ENCODE measurements at regions not wholly inside any gene's neighbourhood (a gene's known extent, or its start where the extent isn't known, plus 50 kb on each side); places are given as distances from the start of the nearest gene placed in this dataset.
A peak's percentile ranks its signal among the peaks of the same experiment; 100 is the strongest.

DNA sequence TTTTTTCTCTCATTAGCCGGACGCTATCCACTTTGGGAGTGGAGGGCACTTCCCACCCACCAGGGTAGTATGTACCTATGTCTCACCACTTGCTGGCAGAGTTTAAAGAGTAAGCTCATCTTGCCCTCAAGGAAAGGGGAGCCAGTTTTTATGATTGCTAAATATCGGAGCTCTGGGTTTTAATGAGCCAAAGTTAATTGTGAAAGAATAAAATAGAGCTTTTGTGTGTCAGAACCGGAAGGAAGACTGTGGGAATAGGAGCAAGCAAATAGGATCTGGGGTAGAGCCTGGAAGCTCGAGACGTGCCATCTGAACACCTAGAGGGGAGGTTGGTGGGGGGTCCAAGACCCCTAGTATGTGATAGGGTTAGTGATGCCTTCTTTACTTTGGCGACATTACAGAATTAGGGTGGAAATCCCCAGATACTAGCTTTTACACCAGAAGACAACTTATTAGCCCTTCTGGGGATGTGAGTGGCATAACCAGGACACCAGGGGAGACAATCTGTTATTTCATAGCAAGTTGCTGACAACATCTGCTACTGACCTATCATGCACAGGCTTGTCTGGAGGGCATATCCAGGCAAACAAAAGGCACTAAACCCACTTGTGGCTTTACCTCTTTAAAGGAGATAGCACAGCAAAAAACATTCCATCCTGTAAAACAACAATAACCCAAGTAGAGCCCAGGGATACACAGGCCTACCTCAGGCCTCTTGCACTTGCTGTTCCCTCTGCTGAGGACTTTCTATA, 333.8 kb downstream of the ZNF621 start:
- DNase-seq (ENCODE audit: low read depth) = no peak

DNA sequence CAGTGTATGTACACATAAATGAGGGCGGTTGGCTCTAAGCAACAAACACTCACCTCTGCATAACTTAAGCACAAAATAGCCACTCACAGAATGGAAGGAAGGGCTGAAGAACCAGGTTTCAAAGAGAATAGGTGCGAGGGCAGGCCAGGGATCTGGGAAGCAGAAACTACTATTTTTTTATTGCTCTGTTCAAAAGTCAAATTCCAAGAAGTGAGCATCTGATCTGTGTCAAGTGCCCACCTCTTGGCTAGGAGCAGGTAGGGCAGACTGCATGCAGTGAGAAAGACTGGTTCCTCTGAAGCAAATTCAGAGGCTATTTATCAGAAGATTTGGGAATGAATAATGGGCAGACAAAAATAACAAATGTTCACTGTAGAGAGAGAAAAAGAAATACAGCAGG, 336.4 kb upstream of the CTNNB1 start:
- DNase-seq (ENCODE audit: low read depth) = no peak

GRCh38 chr3:40864146-40864782, 335.0 kb upstream of the CTNNB1 start:
- DNase-seq (ENCODE audit: low read depth) = no peak

DNA sequence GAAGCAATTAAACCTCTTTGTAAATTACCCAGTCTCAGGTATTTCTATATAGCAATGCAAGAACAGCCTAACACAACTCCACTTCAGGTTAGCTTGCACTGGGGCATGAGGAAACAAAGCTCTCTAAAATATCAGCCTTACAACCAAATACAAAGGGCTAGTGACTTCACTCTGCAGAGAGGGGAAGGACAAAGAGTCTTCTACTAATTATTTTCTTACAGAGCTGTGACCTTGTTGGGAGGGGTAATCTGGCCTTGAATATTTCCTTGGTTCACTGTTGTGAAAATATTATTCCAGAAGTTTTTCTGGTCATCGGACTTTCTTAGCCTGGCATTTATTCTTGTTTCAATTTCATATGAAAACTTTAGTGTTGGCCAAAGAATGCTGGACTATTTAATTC, 334.4 kb upstream of the CTNNB1 start:
- no peak for DNase-seq (ENCODE audit: low read depth)

GRCh38 chr3:40867797-40868196, 331.5 kb upstream of the CTNNB1 start:
- DNase-seq (ENCODE audit: low read depth) = no peak

DNA sequence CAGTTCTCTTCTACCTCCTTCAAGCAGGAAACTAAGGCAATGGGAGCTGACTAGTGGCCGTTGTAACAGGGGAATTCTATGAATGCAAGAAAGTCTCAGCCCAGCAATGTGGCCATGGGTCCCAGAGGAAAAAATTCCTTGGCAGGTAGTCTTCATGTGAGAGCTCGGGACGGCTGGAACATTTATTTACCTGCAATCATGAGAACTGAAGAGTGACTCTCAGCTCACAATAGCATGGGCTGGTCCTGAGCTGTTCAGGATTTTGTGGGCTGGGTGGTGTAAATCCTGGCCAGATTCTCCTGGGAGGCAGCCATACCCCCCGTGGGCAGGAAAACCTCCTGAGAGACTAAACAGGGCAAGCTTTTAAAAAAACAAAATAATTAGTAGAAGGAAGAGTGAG, 330.3 kb upstream of the CTNNB1 start:
- DNase-seq (ENCODE audit: low read depth) = no peak

DNA sequence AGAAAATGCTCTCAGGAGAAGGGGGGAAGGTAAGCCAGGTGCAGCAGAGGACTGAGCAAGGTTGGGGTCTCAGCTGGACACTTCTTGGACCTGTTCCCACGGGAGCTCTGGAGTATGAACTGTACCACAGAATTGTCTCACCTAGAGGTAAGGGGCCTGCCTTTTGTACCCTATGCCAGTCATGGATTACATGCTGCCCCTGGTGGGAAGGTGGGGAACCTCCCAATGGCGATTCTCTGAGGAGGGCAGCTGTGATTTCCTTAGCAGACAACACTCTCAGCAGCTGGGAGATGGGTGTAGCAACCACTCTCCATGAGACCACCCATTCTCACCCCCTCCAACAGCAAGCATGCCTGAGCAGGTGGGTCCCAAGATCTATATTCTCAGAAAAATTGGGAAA, 329.4 kb upstream of the CTNNB1 start:
- DNase-seq (ENCODE audit: low read depth) = no peak

DNA sequence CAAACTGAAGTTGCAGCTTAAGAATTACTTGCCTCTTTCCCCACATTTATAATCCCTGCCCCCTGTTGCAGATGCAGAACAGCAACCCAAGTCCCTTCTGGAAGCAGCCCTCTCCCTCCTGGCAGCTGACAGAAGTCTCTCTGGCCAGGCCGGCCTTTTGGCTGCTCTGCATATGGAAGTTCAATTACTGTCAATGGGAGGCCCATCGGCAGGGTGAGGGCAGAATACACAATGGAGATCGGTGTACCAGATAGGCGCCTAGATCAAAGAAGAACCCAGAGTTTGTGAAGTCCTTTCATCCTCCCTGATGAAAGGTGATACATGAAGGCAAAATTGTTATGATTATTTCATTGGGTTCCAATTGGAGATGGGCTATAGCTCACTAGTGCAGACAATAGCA, 327.9 kb upstream of the CTNNB1 start:
- no peak for DNase-seq (ENCODE audit: low read depth)

DNA sequence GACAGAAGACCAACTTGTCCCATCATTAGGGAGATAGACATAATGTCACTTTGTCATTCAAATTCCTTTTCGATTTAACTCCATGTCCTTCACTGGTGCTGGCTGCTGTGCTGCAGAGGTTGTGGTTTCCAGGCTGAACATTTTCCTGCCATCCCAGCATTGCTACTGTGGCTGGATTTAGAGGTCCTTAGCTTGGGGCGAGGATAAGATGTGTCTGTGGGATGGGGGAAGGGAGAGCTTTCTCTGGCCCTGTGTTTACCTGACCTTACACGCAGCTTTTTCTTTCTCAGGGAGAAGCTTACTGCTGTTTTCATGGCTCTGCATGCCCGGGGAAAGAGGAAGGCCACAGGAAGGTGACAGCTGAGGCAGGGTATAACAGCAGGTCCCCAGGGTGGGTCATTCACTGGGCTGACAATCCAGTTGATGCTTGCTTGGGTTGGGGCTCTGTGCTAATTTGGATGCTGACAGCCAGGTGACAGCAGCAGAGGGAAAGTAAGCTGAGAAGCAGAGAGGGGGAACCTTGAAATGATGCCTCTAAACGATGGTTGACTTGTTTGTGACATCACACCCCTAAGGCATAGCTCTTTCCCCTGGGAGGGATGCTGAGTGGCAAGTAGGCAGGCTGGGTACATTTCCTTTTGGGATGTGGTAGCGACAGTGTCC, 326.9 kb upstream of the CTNNB1 start:
- no peak for DNase-seq (ENCODE audit: low read depth)

DNA sequence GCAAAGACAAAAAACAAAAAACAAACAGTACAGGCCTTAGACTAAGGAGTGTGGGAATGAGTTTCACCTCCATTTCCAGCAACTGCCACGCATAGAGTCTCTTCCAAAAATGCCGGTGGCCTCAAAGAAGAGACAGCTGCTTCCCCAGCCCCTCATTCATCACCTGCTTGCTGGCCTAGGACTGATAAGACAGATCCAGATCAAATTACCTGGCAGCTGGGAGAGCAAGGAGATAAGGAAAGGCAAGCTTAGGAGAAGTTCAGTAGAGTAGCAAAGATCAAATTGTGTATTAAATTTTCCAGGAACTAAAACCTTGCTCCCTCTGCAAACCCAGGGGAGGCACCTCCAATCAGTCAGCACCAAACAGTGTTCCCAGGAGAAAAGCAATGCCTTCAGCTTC, 325.8 kb upstream of the CTNNB1 start:
- DNase-seq (ENCODE audit: low read depth) = no peak

- DNase-seq (ENCODE audit: low read depth) = no peak
Measured at GRCh38 chr3:40873934-40874699, 325.2 kb upstream of the CTNNB1 start.

DNA sequence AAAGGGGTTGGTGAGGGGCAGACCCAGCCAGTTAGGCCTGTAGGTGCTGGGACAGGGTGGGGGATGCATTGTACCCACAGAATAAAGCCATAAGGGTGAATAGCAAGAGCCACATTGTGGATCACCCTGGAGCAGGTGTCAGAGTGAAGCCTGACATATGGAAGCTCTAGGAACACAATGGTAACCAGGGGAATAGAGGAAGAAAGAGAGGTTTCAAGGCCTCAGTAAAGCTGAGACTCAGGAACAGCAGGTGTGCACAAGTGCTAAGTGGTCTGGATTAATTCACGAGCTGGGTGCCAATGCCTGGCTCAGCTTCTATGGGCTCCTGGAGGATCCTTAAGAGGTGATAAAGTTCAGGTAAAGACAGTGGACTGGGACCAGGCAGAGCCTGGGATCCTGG, 323.7 kb upstream of the CTNNB1 start:
- DNase-seq (ENCODE audit: low read depth) = no peak

DNA sequence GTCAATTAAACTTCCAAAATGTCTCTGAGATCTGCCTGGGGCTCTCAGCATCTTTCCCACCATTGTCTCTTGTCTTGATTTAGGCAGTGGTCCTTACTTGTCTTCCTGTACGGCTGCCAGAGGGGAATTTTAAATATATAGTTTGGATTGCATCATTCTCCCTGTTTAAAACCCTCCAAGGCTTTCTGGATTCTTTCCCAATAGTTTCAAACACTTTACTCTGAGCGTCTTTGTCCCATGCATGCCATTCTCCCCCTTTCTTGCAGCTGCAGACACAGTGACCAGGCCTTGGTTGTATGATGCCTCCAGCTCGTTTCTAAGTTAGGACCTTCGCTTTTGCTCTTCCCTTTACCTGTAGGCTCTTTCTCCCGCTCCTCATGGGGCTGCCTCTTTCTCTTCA, 323.3 kb upstream of the CTNNB1 start:
- no peak for DNase-seq (ENCODE audit: low read depth)

GRCh38 chr3:40876496-40876895, 322.8 kb upstream of the CTNNB1 start:
- no peak for DNase-seq (ENCODE audit: low read depth)

DNA sequence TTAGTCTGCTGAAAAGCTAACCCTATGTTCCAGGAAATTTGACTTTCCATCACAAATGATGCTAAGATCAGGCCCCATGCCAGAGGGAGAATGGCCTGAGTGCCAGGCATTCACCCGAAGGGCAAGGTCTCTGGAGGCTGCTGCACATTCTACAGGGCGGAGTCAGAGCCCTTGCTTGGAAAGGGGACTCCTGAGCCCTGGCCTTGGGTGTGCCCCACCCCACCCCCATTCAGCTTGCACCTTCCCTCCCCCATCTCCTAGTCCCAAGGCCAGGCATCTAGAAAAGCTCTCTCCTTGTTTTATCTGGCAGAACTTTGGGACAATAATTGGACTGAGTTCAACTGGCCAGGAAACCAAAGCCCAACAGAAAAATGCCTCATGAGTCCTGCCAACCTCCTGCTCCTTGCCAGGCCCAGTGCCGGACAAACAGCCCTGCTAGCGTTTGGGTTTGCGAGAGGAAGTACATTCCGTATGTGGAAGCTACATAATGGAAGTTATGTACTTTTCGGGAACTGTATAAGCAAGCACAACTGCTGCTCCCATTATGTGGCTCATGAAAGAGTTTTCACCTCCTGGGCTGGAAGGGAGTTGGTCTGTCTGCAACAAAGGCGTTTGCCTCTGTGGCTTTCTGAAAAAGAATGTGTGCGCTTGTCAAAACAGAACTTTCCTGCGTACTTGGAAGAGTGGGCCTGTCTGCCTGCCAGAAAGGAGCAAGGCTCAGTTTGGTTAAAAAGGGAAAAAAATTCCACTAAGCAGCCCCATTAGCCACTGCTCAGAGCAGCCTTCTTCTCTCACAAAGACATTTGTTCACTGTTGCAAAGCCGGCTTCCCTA, 321.5 kb upstream of the CTNNB1 start:
- DNase-seq (ENCODE audit: low read depth) = no peak

DNA sequence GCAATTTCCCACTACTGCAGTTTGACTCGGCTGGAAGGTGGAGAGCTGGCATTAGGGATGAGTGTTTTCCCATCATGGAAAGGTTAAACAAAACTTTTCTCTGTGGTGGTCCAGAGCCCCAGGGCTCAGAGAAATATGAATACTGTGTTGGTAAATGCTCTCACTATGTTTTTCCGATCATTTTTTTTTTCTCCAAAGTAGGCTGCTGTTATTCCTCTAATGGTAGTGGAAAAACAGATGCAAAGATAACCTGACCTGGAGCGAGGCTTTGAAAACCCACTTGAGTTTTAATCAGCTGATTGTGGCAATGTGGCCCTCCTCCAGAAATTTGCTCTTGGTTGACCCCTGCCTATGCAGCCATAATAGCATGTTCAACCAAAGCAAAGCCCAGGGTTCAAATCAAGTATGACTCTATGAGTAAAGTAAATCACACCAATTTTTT, 320.8 kb upstream of the CTNNB1 start:
- no peak for DNase-seq (ENCODE audit: low read depth)

DNA sequence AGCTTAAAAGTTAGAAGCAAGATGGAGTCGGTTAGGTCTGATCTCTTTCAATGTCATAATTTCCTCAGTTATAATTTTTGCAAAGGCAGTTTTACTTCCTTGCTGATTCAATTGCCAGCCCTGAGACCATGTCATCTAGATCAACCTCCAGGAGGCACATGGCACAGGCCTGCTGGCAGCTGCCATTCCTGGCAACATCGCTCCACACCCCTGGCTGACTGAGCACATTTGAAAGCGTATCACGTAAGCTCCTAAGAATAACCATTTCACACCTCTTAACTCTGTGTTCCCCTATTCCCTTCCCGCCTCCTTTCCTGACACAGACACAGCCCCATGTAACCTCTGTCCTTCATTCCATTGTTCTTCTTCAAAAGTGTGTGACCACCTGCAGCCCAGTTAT, 313.9 kb upstream of the CTNNB1 start:
- no peak for DNase-seq (ENCODE audit: low read depth)

GRCh38 chr3:40886660-40887425, 312.5 kb upstream of the CTNNB1 start:
- no peak for DNase-seq (ENCODE audit: low read depth)

DNA sequence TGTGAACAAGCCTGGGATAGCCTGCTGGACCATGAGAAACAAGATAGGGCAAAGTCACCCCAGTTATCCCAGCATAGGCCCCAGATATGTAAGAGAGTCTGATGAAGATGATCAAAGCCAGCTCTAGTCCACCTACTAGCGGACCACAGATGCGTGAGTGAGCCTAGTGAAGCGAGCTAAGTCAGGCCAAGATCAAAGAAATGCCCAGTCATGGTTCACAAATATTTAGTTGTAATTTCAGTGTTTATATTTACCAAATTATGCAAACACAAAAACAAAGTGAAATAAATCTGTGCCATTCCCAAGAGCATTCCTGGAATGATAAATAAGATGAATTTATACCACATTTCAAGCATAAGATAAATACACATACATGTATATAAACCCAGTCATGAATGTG, 308.1 kb upstream of the CTNNB1 start:
- no peak for DNase-seq (ENCODE audit: low read depth)

DNA sequence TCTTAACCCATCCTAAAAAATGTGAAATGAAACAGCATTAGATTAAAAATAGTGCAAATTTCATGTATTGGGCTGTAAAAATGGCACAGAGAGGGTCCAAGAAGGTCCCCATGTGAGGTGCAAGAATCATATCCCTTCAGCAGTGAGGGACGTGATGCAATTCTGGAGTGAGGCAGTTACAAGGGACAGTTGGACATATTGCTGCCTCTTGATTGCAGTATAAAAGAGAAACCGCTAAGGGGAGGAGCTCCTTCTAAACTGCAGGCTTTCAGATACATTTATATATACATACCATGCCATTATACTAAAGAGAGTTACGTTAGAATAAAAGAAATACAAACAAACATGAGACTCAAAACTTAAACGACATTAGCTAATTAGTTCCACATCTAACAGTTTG, 304.2 kb upstream of the CTNNB1 start:
- peak; percentile 1 for DNase-seq (ENCODE audit: low read depth)

- peak; percentile 39 for DNase-seq (ENCODE audit: low read depth)
Measured at GRCh38 chr3:40899286-40899712, 300.0 kb upstream of the CTNNB1 start.
